Prostate gland (tissue), 2 donors: ENCODE measurements at regions not wholly inside any gene's neighbourhood (a gene's known extent, or its start where the extent isn't known, plus 50 kb on each side); places are given as distances from the start of the nearest gene placed in this dataset.

Experiments used
- DNase-seq: peaks from one replicate; pipeline ENCODE4 v3.0.0-alpha.2; 2019; ENCODE audit warnings: low spot score
- H3K27ac ChIP-seq, 2 donors: fragments of 200-600 bp; sonication (generic); 2 replicates each; pipeline ENCODE4 v1.5.1; 2017 to 2019
- H3K27me3 ChIP-seq: fragments of 200-600 bp; sonication (generic); replicated peaks from 2 replicates; pipeline ENCODE4 v1.5.1; 2019; ENCODE audit not compliant: insufficient read depth
- H3K36me3 ChIP-seq, 2 donors: fragments of 200-600 bp; sonication (generic); 1 replicate in 1 of 2; 2 replicates in 1 of 2; pipeline versions ENCODE4 v1.5.1 to v1.8.1; 2017 to 2019
- H3K4me1 ChIP-seq: fragments of 200-600 bp; sonication (generic); replicated peaks from 2 replicates; pipeline ENCODE4 v1.5.1; 2019
- H3K4me3 ChIP-seq, 2 donors: fragments of 200-600 bp; sonication (generic); 2 replicates each; pipeline ENCODE4 v1.5.1; 2017 to 2019
- H3K9me3 ChIP-seq: fragments of 200-600 bp; sonication (generic); 2 replicates; pipeline ENCODE4 v1.5.1; 2017
- CTCF ChIP-seq, 4 experiments: fragments of 200-600 bp in 2 of 4; fragments of 450-650 bp in 2 of 4; sonication (generic) in 2 of 4; IDR thresholded peaks; 1 replicate in 3 of 4; 2 replicates in 1 of 4; pipeline ENCODE4 v1.5.1; 2016 to 2019; ENCODE audit warnings: antibody characterized with exemption in 4 of 4, mild to moderate bottlenecking in 2 of 4, moderate library complexity in 2 of 4
- POLR2A ChIP-seq: fragments of 450-650 bp; IDR thresholded peaks from one replicate; pipeline ENCODE4 v1.6.1; 2016; ENCODE audit warnings: antibody characterized with exemption, mild to moderate bottlenecking
- POLR2AphosphoS5 ChIP-seq: sonication (generic); formaldehyde crosslinking; IDR thresholded peaks from one replicate; pipeline ENCODE4 v1.6.1; 2017; ENCODE audit warnings: antibody characterized with exemption
- WGBS: methylation state at CpG from one replicate; pipeline ENCODE4 v1.1.5; 2018; 5-methylcytosine and 5-hydroxymethylcytosine counted together
- intact Hi-C: fragments of 100-400 bp; cut with DNase I; formaldehyde crosslinking; loops from one replicate; pipeline ENCODE4 v1.14.2; 2022

- Histone ChIP-seq H3K9me3 (no peaks in the 10 kb centered on the region), H3K27ac (no peak overlapping the region), H3K27me3 (no peaks in the 10 kb centered on the region), H3K4me3 (no peak overlapping the region), H3K4me1 (no peaks in the 10 kb centered on the region), H3K36me3 (no peaks in the 10 kb centered on the region)
- intact Hi-C loops, result loop anchor here (5.0 kb wide), 1 partner anchor 251 kb away; no protein-coding TSS in a partner anchor
- DNase-seq, result no peak
- 92% methylated on average over 1 of the region's 1 CpG for WGBS
- TF ChIP-seq CTCF (IDR thresholded peaks at IDR 0.05), result no peak
- no peak for TF ChIP-seq POLR2A
- TF ChIP-seq POLR2AphosphoS5, result no peak
Measured at GRCh38 chrX:110413727-110414124, 55.1 kb downstream of the RTL9 start.

- no peaks in the 10 kb centered on the region for H3K36me3 ChIP-seq
- no peak for DNase-seq
- H3K4me1 ChIP-seq, result no peaks in the 10 kb centered on the region
- no peaks in the 10 kb centered on the region for H3K27me3 ChIP-seq
- no peak overlapping the region for H3K4me3 ChIP-seq
- TF ChIP-seq CTCF (IDR thresholded peaks at IDR 0.05) (no peak), POLR2A (no peak), POLR2AphosphoS5 (no peak)
- no peak overlapping the region for H3K27ac ChIP-seq
- H3K9me3 ChIP-seq, result no peaks in the 10 kb centered on the region
- intact Hi-C loops, result loop anchor here (5.0 kb wide), 1 partner anchor 252 kb away; no protein-coding TSS in a partner anchor
- WGBS, result 74% methylated on average over 3 of the region's 3 CpGs
Measured at GRCh38 chrX:110414273-110414672, 55.6 kb downstream of the RTL9 start.

GRCh38 chrX:110414679-110415439, 56.2 kb downstream of the RTL9 start:
- intact Hi-C loops, result loop anchor here (5.0 kb wide), 1 partner anchor 253 kb away; no protein-coding TSS in a partner anchor
- Histone ChIP-seq H3K36me3 (no peaks in the 10 kb centered on the region), H3K4me3 (no peak overlapping the region), H3K27me3 (no peaks in the 10 kb centered on the region), H3K4me1 (no peaks in the 10 kb centered on the region), H3K27ac (no peak overlapping the region), H3K9me3 (no peaks in the 10 kb centered on the region)
- DNase-seq, result no peak
- WGBS, result 56% methylated on average over 1 of the region's 1 CpG
- no peak for TF ChIP-seq POLR2A

GRCh38 chrX:110415440-110416170, 57.0 kb downstream of the RTL9 start:
- TF ChIP-seq CTCF (IDR thresholded peaks at IDR 0.05) (no peak), POLR2A (no peak), POLR2AphosphoS5 (no peak)
- no peak for DNase-seq
- H3K27ac ChIP-seq, result no peak overlapping the region
- H3K27me3 ChIP-seq, result no peaks in the 10 kb centered on the region
- no peaks in the 10 kb centered on the region for H3K9me3 ChIP-seq
- intact Hi-C loops, result no loop called here
- WGBS, result 82% methylated on average over 6 of the region's 6 CpGs
- H3K4me1 ChIP-seq, result no peaks in the 10 kb centered on the region
- H3K36me3 ChIP-seq, result no peaks in the 10 kb centered on the region
- H3K4me3 ChIP-seq, result no peak overlapping the region

GRCh38 chrX:110417128-110417527, 58.5 kb downstream of the RTL9 start:
- Histone ChIP-seq H3K4me1 (no peaks in the 10 kb centered on the region), H3K36me3 (no peaks in the 10 kb centered on the region), H3K27me3 (no peaks in the 10 kb centered on the region), H3K27ac (no peak overlapping the region), H3K4me3 (no peak overlapping the region), H3K9me3 (no peaks in the 10 kb centered on the region)
- no peak for TF ChIP-seq POLR2A
- no peak for TF ChIP-seq CTCF (IDR thresholded peaks at IDR 0.05)
- no peak for TF ChIP-seq POLR2AphosphoS5
- no peak for DNase-seq
- 65% methylated on average over 4 of the region's 4 CpGs for WGBS
- intact Hi-C loops, result no loop called here
